AG09309 (cell line): ENCODE measurements at regions not wholly inside any gene's neighbourhood (a gene's known extent, or its start where the extent isn't known, plus 50 kb on each side); places are given as distances from the start of the nearest gene placed in this dataset.

Source experiments
- DNase-seq: peaks from one replicate; pipeline ENCODE4 v3.0.0-alpha.2; 2010; ENCODE audit warnings: low read depth
- H3K4me3 ChIP-seq: 2 replicates; pipeline ENCODE4 v1.5.1; 2011; ENCODE audit warnings: mild to moderate bottlenecking, low read depth, low read length, moderate library complexity; ENCODE audit not compliant: control insufficient read depth
- TF ChIP-seq, protein P1 (sequence below): IDR thresholded peaks from 2 replicates; pipeline ENCODE4 v1.5.1; 2011; ENCODE audit warnings: mild to moderate bottlenecking, low read depth, low read length, inconsistent platforms; ENCODE audit not compliant: insufficient read depth, control insufficient read depth; ENCODE audit errors: missing control alignments

GRCh38 chr9:103658156-103658555 is 436.0 kb upstream of the SMC2 start:
- no peak for DNase-seq
- TF ChIP-seq, protein P1, sequence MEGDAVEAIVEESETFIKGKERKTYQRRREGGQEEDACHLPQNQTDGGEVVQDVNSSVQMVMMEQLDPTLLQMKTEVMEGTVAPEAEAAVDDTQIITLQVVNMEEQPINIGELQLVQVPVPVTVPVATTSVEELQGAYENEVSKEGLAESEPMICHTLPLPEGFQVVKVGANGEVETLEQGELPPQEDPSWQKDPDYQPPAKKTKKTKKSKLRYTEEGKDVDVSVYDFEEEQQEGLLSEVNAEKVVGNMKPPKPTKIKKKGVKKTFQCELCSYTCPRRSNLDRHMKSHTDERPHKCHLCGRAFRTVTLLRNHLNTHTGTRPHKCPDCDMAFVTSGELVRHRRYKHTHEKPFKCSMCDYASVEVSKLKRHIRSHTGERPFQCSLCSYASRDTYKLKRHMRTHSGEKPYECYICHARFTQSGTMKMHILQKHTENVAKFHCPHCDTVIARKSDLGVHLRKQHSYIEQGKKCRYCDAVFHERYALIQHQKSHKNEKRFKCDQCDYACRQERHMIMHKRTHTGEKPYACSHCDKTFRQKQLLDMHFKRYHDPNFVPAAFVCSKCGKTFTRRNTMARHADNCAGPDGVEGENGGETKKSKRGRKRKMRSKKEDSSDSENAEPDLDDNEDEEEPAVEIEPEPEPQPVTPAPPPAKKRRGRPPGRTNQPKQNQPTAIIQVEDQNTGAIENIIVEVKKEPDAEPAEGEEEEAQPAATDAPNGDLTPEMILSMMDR: no peak
- no peak overlapping the region for H3K4me3 ChIP-seq

- DNase-seq: no peak
These were observed 433.3 kb upstream of the SMC2 start for GRCh38 chr9:103660830-103661229.

GRCh38 chr9:103661663-103662062 is 432.4 kb upstream of the SMC2 start:
- no peak overlapping the region for H3K4me3 ChIP-seq
- no peak for DNase-seq
- TF ChIP-seq, protein P1: no peak

More at GRCh38 chr9:103660830-103661229, 433.3 kb upstream of the SMC2 start:
- TF ChIP-seq, protein P1: no peak
- H3K4me3 ChIP-seq: no peak overlapping the region

- TF ChIP-seq, protein P1: no peak
- H3K4me3 ChIP-seq: no peak overlapping the region
- DNase-seq: no peak
These were observed 424.8 kb upstream of the SMC2 start for GRCh38 chr9:103669296-103669695.

GRCh38 chr9:103674271-103674670 is 419.8 kb upstream of the SMC2 start:
- DNase-seq: no peak
- TF ChIP-seq, protein P1: no peak

DNA sequence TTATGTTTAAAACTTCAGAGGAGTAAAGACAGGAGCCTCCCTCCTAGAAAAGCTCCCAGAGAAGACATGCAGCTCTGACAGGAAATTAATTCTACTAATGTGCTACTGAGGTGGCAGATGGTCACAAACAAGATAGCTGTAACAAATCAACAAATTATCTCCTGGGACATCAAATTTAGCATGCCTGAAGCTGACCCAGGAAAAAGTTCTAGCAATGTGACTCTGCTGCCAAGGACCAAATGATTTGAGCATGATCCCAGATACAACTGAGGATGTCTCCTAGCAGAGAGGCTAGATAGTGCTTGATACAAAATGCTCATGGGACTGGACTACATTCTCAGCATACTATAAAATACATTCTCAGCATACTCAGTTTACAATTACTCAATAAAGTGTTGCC is 413.5 kb upstream of the SMC2 start:
- DNase-seq: no peak
- TF ChIP-seq, protein P1: no peak
- H3K4me3 ChIP-seq: no peak overlapping the region

More at GRCh38 chr9:103674271-103674670, 419.8 kb upstream of the SMC2 start:
- H3K4me3 ChIP-seq: no peak overlapping the region

- no peak for DNase-seq
- TF ChIP-seq, protein P1: no peak
- no peak overlapping the region for H3K4me3 ChIP-seq
These were observed 412.7 kb upstream of the SMC2 start for GRCh38 chr9:103681435-103681834.
